ENCODE measurements at regions not wholly inside any gene's neighbourhood (a gene's known extent, or its start where the extent isn't known, plus 50 kb on each side); places are given as distances from the start of the nearest gene placed in this dataset.

DNA sequence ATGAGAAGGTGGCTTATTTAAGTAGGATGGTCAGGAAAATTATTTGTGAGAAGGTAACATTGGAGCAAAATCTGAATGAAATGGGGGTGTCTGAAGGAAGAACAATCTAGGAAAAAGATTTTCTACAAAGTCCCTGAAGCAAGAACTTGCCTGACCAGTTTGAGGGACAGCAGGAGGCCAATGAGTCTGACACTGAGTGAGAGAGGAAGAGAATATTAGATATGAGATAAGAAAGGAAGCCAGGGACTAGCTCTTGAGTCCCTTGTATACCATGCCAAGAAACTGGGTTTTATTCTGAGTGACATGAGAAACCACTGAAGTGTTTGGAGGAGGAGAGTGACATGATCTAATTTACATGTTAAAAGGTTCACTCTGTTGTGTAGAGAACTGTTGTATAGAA, 1478.9 kb downstream of the RPA4 start:
- no peak for DNase-seq (ENCODE audit: low read depth)

DNA sequence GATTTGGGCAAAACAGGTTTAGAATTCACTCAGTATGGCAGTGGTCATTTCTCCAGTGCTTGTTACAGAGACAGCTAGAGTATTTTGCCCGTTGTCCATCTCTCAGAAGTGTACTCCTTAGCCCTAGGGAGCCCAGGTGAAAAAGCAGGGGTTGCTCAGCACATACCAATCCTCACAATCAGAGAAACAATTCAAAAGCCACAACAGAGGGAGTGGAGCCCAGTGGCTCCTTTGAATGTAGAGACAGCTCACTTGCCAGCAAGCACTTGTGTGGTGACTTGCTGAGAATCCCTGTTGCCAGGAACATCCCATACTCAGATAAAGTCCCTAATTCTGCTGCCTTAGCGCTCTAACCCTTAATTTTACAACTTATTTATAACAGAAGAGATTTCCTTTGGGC, 1488.3 kb downstream of the RPA4 start:
- DNase-seq (ENCODE audit: low read depth), result no peak

DNA sequence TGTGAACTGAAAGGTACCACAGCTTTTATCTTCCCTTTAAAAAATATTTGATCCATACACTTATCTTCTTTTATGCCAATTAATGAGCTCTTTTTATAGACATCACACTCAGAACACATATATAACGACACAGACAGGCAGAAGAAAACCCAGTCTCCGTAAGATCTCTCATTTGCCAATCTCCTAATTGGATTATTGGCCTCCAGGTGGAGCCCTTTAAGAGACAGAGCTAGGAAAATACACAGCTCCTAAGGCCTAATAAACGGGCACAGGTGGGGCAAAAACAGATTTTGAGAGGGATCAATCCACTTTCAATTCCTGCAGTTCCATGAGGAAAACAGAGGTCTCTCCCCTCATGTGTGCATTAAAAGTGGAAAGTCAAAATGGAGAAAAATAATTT, 1495.4 kb downstream of the RPA4 start:
- no peak for DNase-seq (ENCODE audit: low read depth)

DNA sequence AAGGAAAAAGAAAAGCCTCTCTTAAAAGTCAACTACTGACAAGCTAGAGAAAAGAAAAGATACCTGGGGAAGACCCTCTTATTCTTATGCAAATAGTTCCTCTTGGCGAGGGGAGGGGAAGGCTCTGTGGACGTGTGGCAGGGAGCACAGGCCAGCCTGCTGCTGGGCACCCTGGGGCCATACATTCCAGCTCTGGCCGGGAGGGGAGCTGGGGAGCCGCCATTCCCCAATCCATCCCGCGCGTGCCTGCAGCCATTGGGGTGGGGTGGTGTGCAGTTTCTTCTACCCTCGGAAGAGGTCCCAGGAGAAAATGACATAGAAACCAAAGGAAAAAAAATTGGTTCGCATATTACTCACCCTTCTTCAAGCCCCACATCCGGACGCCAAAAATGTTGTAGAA, 1496.4 kb downstream of the RPA4 start:
- DNase-seq (ENCODE audit: low read depth), result no peak

DNA sequence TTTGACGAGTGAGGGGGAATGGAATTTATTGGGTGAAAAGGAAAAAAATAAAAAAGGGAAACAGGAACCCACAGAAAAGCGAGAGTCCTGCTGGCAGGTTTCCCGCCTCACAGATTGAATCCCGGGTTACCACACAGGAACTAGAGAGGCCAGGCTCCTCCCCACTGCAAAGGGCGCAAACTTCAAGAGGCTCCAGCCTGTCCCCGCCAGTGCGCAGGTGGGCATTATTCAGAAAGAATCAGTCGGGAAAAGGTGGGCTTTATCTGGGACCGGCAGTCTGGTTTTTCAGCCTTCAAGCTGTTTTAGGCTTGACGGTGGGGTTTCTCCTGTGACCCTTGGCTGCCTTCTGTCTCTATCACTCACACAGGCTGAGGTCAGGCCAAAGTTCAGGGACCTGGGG, 1496.8 kb downstream of the RPA4 start:
- no peak for DNase-seq (ENCODE audit: low read depth)

DNA sequence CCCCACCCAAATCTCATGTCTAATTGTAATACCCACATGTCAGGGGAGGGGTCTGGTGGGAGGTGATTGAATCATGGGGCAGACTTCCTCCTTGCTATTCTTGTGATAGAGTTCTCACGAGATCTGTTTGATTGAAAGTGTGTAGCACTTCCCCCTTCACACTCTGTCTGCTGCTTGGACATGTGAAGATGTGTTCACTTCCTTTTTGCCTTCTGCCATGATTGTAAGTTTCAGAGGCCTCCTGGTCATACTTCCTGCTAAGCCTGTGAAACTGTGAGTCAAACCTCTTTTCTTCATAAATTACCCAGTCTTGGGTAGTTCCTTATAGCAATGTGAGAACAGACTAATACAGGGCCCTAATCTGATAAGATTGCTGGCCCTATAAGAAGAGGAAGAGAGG, 1514.8 kb downstream of the RPA4 start:
- no peak for DNase-seq (ENCODE audit: low read depth)

DNA sequence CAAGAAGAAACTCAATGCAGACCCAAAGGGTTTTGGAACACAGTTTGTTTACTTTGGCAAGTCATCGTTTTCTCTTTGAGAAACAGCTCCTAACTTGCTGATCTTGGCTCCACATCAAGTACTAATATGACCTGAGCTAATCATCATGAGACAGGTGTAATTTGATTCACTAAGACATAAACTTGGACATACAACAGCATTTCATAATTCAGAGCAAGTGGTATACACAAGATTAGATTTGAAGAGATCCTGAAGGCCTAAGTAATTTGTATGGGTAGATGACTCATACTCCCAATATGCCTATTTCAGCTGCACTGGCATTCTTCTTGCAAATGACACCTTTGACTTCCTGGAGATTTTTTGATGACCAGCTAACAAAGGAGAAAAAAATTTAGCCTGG, 1521.7 kb downstream of the RPA4 start:
- no peak for DNase-seq (ENCODE audit: low read depth)

DNA sequence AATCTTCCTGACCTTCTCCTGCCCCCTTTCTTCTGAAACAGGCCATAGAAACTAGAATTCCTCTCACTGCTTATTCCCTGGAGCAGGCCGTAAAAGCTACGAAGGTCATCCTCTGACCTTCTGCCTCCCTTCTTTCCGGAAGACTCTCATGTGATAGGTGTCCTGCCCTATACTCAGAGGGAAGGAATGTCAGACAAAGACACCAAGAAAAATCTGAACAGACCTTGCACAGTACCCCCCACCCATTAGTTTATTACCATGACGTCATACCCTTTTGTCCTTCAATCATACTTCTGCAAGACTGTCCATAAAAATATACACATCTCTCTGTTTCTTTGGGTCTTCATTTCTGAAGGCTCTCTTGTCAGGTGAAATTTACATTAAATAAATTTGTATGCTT, 1523.9 kb downstream of the RPA4 start:
- DNase-seq (ENCODE audit: low read depth), result no peak

DNA sequence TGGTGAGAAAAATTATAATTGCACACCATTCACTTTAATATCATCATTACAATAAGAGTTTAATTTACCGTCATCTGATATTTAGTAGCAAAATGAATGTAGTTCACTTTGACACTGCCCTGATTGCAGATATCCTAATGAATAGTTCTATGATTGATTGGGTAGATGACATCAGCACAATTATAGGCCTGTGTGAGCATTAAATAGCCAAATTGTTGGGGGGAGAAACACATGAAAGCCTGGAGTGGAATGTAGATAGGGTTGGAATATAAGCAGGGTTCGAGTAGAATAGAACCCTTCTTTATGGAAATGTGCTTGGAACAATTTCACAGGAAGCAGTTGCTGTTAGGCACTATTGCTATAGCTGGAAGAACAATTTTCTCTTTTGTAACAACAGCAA, 1526.2 kb downstream of the RPA4 start:
- DNase-seq (ENCODE audit: low read depth), result no peak

DNA sequence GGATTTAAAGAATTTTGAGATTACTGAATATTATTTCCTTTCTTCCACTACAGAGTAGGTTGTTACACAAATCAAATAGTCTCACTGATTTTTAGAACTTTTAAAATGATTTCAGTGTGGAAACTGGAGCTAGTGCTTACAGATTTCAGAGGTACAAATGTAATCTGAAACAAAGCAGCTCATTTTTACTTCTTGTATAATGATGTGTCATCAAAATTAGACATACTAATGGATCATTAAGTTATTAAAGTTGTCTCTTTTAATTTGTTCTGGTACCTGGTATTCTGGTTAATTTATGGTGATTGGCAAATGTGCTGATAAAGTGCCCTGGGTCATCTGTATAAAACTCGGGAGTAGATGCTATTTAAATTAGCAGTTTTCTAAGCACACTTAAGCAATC, 1528.3 kb downstream of the RPA4 start:
- DNase-seq (ENCODE audit: low read depth), result no peak

DNA sequence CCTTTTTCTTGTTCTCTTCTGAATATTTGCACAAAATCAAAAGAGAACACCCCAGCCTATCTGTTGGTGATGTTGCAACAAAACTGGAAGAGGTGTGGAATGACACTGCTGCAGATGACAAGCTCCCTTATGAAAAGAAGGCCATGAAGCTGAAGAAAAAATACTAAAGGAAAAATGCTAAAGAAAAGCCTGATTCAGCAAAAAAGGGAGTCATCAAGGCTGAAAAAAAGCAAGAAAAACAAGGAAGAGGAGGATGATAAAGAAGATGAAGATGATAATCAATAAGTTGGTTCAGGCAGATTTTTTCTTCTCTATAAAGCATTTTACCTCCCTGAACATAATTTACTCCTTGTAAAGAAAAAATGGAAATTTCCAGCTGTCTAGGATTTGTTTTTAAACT, 1538.8 kb downstream of the RPA4 start:
- no peak for DNase-seq (ENCODE audit: low read depth)

DNA sequence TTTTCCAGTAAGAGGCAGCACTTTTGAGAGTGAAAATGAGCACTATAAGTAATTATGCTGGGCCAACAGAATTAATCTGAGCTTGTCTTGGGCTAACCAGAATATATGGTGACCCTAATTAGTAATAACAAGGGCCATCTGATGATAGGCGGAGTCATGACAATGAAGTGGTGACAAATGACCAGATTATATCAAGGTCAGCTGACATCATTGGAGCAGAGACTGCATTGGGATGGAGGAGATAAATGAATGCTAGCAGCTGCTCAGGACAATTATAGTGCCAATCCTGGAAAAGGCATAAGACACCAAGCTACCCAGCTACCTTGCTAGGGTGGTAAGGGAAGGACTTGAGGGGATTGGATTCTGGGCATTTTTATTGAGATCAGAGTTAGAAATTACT, 1548.7 kb downstream of the RPA4 start:
- DNase-seq (ENCODE audit: low read depth), result no peak

DNA sequence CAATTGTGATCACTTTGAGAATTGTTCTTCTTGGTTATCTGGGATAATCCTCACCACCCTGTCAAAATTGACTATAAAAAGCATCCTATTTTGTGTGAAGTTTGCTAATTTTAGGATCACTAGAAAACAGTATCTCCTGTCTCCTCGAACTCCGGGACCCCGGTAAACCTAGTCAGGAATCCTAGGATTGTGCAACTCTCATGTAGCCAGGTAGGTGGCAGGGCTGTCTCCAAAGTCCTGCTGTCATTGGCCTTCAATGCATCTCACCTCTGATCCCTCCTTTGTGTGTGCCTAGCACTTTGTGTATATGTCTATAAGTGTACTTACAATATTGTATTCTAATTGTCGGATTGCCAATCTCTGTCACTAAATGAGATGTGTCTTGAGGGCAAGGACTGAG, 1564.8 kb downstream of the RPA4 start:
- DNase-seq (ENCODE audit: low read depth), result no peak

DNA sequence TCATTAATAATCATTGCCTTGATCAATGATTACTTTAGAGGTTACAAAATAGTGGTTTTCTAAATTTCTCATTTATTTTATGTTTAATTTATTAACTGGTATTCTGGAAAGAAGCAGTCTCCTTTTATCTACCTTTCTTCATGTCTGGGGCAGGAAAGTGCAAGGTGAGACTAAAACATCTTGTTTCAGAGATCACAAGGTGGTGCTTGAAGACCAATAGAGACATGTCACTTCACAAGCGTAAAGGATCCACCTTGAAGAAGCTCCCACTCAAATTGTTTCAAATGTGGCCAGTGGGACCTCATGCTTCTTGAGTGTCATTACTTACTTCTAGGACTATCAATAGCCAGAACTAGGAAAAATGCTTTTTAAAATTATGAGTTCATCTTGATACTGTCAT, 1568.7 kb downstream of the RPA4 start:
- no peak for DNase-seq (ENCODE audit: low read depth)

DNA sequence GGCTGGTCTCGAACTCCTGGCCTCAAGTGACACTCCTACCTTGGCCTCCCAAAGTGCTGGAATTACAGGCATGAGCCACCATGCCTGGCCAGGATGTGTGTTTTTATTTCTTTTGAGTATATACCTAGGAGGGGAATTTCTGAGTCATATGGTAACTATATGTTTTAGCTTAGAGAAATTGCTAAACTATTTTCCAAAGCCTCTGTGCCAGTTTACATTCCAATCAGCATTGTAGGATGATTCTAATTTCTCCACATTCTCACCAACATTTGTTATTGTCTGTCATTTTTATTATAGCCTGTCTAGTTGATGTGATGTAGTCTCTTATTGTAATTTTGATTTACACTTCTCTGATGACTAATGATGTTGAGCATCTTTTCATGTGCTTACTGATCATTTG, 1576.0 kb downstream of the RPA4 start:
- DNase-seq (ENCODE audit: low read depth), result no peak

DNA sequence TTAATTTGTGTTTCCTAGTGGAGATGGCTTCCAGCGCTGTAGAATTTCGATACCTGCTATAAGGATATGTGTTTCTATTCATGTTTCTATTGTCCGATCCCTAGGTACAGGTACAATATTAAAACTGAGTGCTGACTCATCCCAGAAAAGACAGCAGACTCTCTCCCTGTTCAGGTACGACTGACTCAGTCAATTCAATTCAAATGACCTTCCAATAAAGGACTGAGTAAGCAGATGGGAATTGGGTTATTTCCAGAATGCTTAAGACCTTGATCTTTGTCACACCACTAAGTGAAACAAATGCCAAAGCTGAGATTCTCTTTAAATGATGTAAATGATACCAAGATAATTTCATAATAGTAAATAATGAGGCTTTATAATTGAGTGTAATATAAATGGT, 1596.9 kb downstream of the RPA4 start:
- DNase-seq (ENCODE audit: low read depth), result no peak

DNA sequence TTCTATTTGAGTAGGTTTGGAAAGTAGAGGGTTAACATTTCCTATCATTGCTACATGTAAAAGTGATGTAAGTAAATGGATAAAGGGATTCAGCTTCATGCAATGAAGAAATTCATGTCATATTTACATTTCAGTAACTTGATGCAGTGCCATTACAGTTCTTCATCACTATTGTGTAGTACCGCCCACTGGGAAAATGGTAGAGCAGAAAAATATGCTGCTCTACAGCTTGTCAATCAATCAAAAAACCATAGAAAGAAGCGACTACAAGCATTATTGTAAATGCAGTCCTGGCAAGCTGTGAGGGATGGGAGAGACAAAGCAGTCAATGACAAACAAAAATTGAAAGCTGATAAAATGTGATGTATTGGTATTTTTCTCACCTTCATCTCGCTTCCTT, 1597.9 kb downstream of the RPA4 start:
- DNase-seq (ENCODE audit: low read depth), result no peak

DNA sequence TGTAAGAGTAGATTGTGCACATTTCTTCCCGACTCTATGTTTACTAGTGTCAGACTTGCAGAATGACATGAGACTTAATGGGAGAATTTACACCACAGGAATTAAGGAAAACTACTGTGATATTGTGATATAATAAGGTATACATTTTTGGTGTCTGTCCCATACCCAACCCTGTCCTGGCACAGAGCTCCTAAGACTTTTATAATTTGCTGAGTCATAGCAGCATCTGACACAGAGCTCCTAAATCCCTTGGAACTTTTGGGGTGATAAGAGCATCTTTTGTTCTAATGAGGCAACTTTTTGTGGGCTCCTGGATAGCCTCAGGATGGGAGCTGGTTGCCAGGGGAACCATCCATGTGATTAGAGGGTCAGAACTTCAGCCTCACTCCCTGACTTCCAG, 1607.0 kb downstream of the RPA4 start:
- DNase-seq (ENCODE audit: low read depth), result no peak

DNA sequence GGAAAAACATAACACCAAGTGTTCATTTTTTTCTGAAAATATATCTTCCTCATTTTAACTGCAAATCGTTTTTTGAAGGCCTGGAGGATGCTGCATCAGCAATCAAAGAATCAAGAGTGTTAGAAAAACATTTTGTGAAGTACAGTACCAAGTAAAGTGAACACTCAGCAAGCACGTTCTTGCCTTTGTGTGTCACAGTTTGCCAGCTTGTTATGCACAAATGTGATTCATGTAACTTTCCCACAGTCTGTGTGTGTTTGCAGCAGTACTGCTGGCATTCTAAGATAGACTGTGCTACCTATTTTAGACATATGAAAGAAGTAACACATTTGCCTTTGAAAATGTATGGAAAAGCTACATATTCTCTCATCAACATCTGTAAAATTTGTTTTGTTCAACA, 1617.7 kb downstream of the RPA4 start:
- no peak for DNase-seq (ENCODE audit: low read depth)

DNA sequence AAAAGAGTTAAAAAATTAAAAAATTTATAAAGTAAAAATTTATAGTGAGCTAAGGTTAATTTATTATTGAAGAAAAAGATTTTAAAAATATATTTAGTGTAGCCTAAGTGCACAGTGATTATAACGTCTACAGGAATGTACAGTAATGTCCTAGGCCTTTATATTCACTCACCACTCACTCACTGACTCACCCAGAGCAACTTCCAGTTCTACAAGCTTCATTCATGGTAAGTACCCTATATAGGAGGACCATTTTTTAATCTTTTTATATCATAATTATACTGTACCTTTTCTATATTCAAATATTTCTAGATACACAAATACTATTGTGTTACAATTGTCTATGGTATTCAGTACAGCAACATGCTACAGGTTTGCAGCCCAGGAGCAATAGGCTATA, 1623.2 kb downstream of the RPA4 start:
- DNase-seq (ENCODE audit: low read depth), result no peak

DNA sequence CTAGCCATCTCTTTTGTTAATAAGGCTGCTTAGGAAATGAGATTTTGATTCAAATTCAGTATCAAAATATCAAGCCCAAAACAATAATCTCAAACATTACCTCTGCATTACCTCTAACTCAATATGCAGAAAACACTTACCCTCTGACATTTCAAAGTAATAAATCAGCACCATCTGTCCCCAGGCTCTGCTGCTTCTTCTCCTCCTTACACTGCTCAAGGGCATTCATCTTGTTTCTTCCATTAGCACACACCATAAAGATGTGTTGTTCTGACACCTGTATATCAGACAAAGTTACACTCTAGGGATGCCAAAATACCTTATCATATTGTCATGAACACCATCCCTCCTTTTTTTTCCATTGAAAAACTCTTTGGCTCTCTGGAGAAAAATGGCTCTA, 1630.3 kb downstream of the RPA4 start:
- DNase-seq (ENCODE audit: low read depth), result no peak

DNA sequence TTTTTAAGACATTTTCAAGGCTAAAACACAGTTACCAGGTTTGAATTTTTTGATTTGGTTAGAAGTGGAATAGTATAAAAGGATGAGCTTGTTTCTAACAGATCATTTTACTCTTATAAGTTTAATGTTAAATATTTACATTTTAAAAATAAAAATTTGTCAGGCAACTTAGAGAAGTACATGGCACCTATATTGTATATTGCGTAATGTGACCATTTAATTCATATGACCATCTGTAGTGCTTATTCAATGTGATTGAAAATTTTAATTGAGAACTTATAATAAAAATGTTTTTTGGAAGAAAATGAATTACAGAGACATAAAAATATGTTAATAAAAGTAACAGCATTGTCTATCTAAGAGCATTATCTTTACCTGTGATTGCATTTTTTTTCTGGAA, 1632.4 kb downstream of the RPA4 start:
- DNase-seq (ENCODE audit: low read depth), result no peak

DNA sequence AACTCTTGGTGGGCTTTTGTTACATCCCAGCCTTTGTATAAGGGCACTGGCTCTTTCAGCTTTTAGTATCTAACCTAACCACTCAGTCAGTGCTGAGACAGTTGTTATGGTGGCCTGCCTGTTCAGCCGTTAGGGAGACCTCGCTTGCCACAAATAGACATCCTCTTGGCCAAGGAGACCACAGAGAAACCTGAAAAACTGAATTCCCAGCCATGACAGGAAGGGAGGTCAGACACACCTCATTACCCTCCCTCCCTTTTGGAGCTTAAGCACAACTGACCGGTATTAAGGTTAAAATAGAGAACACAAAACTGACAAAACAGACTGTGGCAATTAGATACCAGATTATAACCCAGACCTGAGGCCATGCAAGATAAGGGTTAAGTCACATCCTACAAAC, 1639.3 kb downstream of the RPA4 start:
- no peak for DNase-seq (ENCODE audit: low read depth)

DNA sequence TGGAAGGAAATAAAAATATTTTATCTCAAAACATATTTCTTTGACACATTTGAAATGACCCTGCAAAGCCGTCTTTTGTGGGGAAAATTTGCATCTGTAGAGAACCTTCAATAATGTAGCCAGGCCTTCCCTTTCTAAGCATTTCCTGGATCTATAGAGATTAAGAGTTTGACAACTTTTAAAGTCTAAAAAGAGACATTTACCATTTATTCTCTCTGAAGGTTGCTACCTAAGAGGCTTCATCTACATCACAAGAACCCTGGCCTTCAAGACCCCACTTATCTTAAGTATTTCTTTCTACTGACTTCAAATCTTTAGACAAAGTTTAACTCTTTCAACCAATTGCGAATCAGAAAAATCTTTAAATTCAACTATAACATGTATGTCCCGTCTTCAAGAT, 1639.8 kb downstream of the RPA4 start:
- no peak for DNase-seq (ENCODE audit: low read depth)

DNA sequence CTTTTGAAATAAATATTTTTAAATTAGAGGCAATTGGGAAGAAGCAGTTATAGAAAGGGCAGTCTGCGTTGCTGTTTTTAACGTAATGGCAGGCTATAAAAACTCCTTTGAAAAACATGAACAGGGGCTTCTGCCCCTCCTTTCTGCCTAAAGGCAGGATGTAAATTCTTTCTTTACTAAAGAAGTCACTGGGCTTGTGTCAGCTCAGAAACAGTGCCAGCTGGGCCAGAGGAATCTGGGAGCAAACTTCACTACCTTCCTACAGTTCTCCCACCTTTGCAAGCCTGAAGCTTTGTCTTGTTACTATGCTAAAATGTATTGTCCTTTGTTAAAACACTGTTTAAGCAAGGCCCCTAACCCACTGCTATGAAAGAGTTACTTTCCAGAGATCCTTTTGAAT, 1664.8 kb downstream of the RPA4 start:
- no peak for DNase-seq (ENCODE audit: low read depth)
